HEK293T (cell line): ENCODE measurements at regions not wholly inside any gene's neighbourhood (a gene's known extent, or its start where the extent isn't known, plus 50 kb on each side); places are given as distances from the start of the nearest gene placed in this dataset.

Experiments used
- CTCF ChIA-PET: fragments of 350-600 bp; formaldehyde crosslinking; extraction: SDS; loops from one replicate; lab custom pipeline; 2021; ENCODE audit warnings: antibody characterized with exemption, inconsistent platforms; lab: Yijun Ruan, JAX
- POLR2A ChIA-PET: fragments of 350-600 bp; formaldehyde crosslinking; extraction: SDS; loops from one replicate; lab custom pipeline; 2020; ENCODE audit warnings: antibody characterized with exemption, inconsistent platforms; lab: Yijun Ruan, JAX
- DNase-seq: peaks from one replicate; pipeline ENCODE4 v3.0.0; 2012; ENCODE audit warnings: mixed read lengths; ENCODE audit errors: extremely low spot score
- ARNT ChIP-seq: fragments of 450-650 bp; IDR thresholded peaks from 2 replicates; pipeline ENCODE4 v1.6.1; 2017; ENCODE audit warnings: mild to moderate bottlenecking
- BHLHE40 ChIP-seq: fragments of 450-650 bp; IDR thresholded peaks from 2 replicates; pipeline ENCODE4 v1.6.1; 2016; ENCODE audit warnings: mild to moderate bottlenecking, moderate library complexity, borderline replicate concordance
- CTBP1 ChIP-seq: fragments of 450-650 bp; IDR thresholded peaks from 2 replicates; pipeline ENCODE4 v1.6.1; 2016; ENCODE audit warnings: borderline replicate concordance
- ELF4 ChIP-seq: fragments of 450-650 bp; IDR thresholded peaks from 2 replicates; pipeline ENCODE4 v1.6.1; 2017; ENCODE audit warnings: antibody characterized with exemption
- FOXA1 ChIP-seq: fragments of 450-650 bp; IDR thresholded peaks from 2 replicates; pipeline ENCODE4 v1.6.1; 2016; ENCODE audit warnings: mild to moderate bottlenecking
- FOXK2 ChIP-seq: fragments of 450-650 bp; IDR thresholded peaks from 2 replicates; pipeline ENCODE4 v1.6.1; 2016; ENCODE audit warnings: mild to moderate bottlenecking
- FOXM1 ChIP-seq: fragments of 450-650 bp; IDR thresholded peaks from 2 replicates; pipeline ENCODE4 v1.6.1; 2017; ENCODE audit warnings: mild to moderate bottlenecking, borderline replicate concordance
- HDGF ChIP-seq: fragments of 450-650 bp; IDR thresholded peaks from 2 replicates; pipeline ENCODE4 v1.6.1; 2017; ENCODE audit warnings: antibody characterized with exemption, borderline replicate concordance
- L3MBTL2 ChIP-seq: fragments of 450-650 bp; conservative IDR thresholded peaks from 2 replicates; pipeline ENCODE4 v1.6.1; 2016; ENCODE audit warnings: mild to moderate bottlenecking
- LEF1 ChIP-seq: fragments of 450-650 bp; IDR thresholded peaks from 2 replicates; pipeline ENCODE4 v1.6.1; 2017; ENCODE audit warnings: mild to moderate bottlenecking, borderline replicate concordance
- NFRKB ChIP-seq: fragments of 450-650 bp; IDR thresholded peaks from 2 replicates; pipeline ENCODE4 v1.6.1; 2016; ENCODE audit warnings: mild to moderate bottlenecking, moderate library complexity
- SP1 ChIP-seq: fragments of 450-650 bp; IDR thresholded peaks from 2 replicates; pipeline ENCODE4 v1.6.1; 2017
- SUZ12 ChIP-seq: fragments of 450-650 bp; IDR thresholded peaks from 2 replicates; pipeline ENCODE4 v1.6.1; 2016; ENCODE audit warnings: mild to moderate bottlenecking
- TARDBP ChIP-seq: fragments of 450-650 bp; IDR thresholded peaks from 2 replicates; pipeline ENCODE4 v1.6.1; 2016
- ZNF384 ChIP-seq: fragments of 450-650 bp; IDR thresholded peaks from 2 replicates; pipeline ENCODE4 v1.6.1; 2016
- TF ChIP-seq, protein P1 (sequence below): fragments of 450-650 bp; IDR thresholded peaks from 2 replicates; pipeline ENCODE4 v1.6.1; 2016

DNA sequence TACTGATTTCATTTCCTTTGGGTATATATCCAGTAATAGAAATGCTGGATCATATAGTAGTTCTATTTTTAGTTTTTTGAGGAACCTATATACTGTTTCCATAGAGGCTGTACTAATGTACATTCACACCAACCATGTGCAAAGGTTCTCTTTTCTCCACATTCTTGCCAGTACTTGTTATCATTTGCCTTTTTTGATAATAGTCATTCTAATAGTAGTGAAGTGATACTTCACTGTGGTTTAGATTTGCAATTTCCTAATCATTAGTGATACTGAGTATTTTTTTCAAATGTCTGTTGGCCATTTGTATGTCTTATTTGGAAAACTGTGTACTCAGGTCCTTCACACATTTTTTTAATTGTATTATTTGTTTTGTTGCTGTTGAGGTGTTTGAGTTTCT lies 148.2 kb upstream of the NAV3 start:
- no peak for TF ChIP-seq LEF1
- TF ChIP-seq L3MBTL2: no peak
- no peak for TF ChIP-seq FOXK2
- TF ChIP-seq, protein P1, sequence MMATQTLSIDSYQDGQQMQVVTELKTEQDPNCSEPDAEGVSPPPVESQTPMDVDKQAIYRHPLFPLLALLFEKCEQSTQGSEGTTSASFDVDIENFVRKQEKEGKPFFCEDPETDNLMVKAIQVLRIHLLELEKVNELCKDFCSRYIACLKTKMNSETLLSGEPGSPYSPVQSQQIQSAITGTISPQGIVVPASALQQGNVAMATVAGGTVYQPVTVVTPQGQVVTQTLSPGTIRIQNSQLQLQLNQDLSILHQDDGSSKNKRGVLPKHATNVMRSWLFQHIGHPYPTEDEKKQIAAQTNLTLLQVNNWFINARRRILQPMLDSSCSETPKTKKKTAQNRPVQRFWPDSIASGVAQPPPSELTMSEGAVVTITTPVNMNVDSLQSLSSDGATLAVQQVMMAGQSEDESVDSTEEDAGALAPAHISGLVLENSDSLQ: no peak
- TF ChIP-seq CTBP1: no peak
- no peak for TF ChIP-seq NFRKB
- TF ChIP-seq ELF4: no peak
- no peak for TF ChIP-seq TARDBP
- TF ChIP-seq FOXA1: no peak
- no peak for TF ChIP-seq ARNT
- TF ChIP-seq FOXM1: no peak
- TF ChIP-seq ZNF384: no peak
- ChIA-PET POLR2A (no interaction called here), CTCF (no interaction called here)
- no peak for DNase-seq

DNA sequence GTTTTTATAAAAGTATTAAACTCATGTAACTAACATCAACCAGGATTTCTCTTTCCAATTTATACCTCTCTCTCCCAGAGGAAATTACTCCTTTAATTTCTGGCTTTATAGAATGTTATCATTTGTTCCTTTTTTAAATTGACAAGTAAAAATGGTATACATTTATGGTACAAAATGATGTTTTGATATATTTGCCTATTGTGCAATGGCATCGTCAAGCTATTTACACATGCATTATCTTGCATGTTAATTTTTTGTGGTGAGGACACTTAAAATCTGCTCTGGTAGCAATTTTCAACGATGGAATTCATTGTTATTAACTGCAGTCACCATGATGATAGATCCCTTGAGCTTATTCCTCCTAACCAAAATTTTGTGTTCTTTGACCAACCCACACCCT lies 149.0 kb upstream of the NAV3 start:
- no peak for DNase-seq
- TF ChIP-seq LEF1: no peak
- ChIA-PET CTCF (no interaction called here), POLR2A (no interaction called here)

DNA sequence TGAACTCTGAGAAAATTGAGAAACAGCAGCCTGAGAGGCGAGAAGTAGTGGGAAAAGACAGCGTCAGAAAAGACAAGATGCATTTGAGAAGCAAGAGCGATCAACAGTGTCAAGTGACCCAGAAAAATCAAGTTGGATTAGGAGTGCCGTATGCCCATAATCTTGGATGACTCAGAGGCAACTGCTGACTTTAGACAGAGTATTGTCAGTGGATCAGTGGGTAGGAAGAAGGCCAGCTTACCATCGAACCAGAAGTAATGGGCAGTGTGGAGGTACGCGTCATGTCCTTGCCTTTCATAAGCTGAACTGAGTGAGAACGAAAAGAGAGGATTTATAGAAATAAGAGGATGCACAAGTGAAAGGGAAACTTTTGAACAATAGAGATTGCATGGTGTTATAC lies 151.0 kb upstream of the NAV3 start:
- POLR2A ChIA-PET: no interaction called here
- CTCF ChIA-PET: no interaction called here
- TF ChIP-seq, protein P1: no peak
- TF ChIP-seq FOXA1: no peak
- TF ChIP-seq NFRKB: no peak
- no peak for TF ChIP-seq LEF1
- TF ChIP-seq ZNF384: no peak
- no peak for TF ChIP-seq TARDBP
- TF ChIP-seq FOXK2: no peak
- no peak for TF ChIP-seq L3MBTL2
- TF ChIP-seq CTBP1: no peak
- TF ChIP-seq SUZ12: no peak
- no peak for TF ChIP-seq BHLHE40
- TF ChIP-seq SP1: no peak
- no peak for TF ChIP-seq HDGF
- no peak for TF ChIP-seq ELF4
- TF ChIP-seq FOXM1: no peak
- no peak for TF ChIP-seq ARNT
- no peak for DNase-seq

DNA sequence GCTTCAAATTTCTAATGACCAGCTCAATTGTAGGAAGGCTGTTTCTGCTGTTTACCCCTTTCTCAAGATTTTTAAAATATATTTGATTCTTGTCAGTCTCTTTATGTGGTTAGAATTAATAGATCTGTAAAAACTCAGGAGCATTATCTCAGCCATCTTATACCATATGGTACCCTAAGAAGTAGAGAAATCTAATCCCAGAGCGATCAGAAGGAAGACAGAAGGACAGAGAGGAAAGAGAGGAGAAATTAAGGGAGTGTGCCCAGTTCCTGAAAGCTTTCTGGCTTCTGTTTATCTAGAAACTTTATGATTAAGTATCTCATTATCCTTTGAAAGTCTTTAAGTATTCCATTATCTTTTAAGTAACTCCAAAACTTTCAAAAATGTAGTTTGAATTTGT lies 152.1 kb upstream of the NAV3 start:
- CTCF ChIA-PET: no interaction called here
- TF ChIP-seq, protein P1: no peak
- no peak for TF ChIP-seq FOXK2
- no peak for TF ChIP-seq BHLHE40
- no peak for TF ChIP-seq ELF4
- no peak for TF ChIP-seq FOXM1
- POLR2A ChIA-PET: no interaction called here
- no peak for DNase-seq

DNA sequence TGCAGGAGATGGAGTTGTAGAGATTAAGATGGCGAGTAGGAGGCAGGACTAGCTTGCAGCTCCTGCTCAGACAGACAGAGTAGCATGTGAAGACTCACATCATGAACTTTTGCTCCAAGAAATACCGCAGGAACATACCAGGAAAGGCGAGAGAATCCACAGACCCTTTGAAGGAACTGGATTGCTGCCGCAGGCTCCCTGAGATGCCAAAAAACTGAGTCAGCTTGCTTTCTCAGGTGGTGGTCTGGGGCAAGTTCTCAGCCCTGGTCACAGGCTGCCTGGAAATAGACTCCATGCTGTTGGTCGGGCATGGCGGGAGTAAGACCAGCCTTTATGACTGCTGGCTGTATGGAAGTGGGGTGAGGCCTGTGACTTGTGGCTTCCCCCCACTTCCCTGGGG lies 163.6 kb upstream of the NAV3 start:
- ChIA-PET POLR2A (no interaction called here), CTCF (no interaction called here)
- no peak for DNase-seq
- no peak for TF ChIP-seq FOXM1
- no peak for TF ChIP-seq TARDBP
- no peak for TF ChIP-seq SP1
- TF ChIP-seq BHLHE40: no peak
- TF ChIP-seq NFRKB: no peak

DNA sequence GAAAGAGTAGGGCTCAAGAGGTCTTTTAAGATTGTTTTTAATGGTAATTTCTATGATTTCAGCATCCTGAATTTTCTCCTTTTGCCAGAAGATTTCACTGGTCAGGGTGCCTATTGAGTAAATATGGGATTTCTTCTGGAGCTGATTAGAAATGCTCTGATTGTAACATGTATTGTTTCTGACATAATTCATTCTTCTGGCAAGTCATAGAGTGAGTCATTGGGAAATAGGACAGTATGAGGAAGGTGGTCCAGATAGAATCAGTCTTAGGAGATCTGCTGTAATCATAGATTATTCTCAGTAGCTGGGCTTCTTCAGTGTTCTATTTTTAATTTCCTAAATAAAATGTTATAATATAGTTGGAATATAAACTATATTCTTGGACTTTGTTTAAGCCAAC lies 182.0 kb upstream of the NAV3 start:
- CTCF ChIA-PET: no interaction called here
- POLR2A ChIA-PET: no interaction called here
- TF ChIP-seq HDGF: no peak
- no peak for TF ChIP-seq FOXA1
- DNase-seq: no peak

DNA sequence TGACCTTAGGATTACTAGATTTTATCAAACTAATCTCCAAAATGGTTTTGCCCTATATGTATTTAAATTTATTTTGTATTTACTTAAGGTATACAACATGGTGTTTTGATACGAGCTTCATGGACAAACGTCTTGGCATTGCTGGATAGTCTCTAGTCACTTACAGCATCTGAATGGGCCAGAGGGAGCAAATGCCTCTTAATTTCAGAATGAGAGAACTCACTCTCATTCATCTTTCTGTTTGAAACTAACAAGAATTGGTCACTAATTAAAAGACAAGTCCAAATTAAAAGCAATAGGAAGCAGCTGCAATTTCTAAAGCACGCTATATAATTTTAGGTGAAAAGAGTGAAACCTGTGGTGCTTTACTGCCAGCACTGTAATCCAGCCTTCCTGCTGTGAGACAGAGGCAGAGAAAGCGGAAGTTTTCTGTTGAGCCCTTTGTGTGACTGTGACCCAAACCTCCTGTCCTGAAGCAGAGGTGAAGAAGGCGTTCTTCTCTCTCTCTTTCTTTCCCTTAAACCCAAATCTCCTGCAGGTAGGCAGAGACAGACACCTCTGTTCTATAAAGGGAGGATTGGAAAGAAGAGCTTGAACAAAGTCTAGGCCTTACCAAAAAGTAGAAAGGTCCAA lies 184.6 kb upstream of the NAV3 start:
- TF ChIP-seq, protein P1: no peak
- no peak for TF ChIP-seq LEF1
- TF ChIP-seq HDGF: no peak
- TF ChIP-seq FOXA1: no peak
- no peak for TF ChIP-seq SP1
- POLR2A ChIA-PET: no interaction called here
- no peak for DNase-seq
- CTCF ChIA-PET: interaction anchor here (0.6 kb wide), 1 partner anchor 15 kb away, joined by 3 read pairs; no protein-coding TSS in a partner anchor
